NT2/D1 (cell line): ENCODE measurements at regions not wholly inside any gene's neighbourhood (a gene's known extent, or its start where the extent isn't known, plus 50 kb on each side); places are given as distances from the start of the nearest gene placed in this dataset.

Experiments
- YY1 ChIP-seq: IDR thresholded peaks from 2 replicates; pipeline ENCODE4 v1.6.1; 2011; ENCODE audit not compliant: insufficient read length, insufficient read depth
- ZNF274 ChIP-seq: IDR thresholded peaks from 2 replicates; pipeline ENCODE4 v1.6.1; 2011; ENCODE audit warnings: mild to moderate bottlenecking, low read depth, low read length

DNA sequence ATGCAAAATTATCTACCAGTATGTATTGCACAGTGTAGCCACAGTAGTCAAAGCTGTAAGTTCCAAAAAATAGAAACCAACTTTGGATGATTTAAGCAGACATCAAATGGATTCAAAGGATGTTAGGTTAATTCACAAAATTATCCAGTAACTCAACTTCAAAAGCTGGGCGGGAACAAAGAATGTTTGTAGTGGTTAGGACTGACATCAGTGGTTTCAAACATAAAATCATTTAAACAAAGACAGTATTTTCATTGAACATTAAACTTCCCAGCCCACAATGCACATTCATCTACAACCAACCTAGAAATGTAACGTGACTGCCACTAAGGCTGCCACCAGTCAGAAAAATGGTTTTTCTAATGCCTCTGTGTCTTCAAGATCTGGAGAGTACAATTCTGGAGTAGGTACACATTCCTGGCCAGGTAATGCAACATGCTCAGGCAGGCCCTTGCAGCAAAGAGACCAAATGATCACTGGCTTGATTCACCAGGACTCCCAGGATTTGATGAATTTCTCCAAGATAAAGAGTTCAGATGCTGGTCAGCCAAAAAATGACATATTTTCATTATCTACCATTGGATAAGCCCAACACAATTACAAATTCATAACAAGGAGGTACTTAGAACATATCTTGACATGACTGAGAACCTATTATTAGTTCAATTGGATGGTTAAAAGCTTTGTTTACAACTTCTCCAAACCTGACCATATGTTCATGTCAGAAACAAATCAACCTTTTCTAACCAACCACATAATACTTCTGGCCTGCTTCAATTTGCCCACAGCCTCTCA is 189.8 kb upstream of the CNTN4 start:
- TF ChIP-seq YY1 (no peak), ZNF274 (no peak)
